Karpas-422 (cell line): ENCODE measurements at regions not wholly inside any gene's neighbourhood (a gene's known extent, or its start where the extent isn't known, plus 50 kb on each side); places are given as distances from the start of the nearest gene placed in this dataset.
A peak's percentile ranks its signal among the peaks of the same experiment; 100 is the strongest.

ENCODE experiments used
- DNase-seq: peaks from one replicate; pipeline ENCODE4 v3.0.0-alpha.2; 2015
- H2AFZ ChIP-seq: fragments of 200-600 bp; sonication (generic); 2 replicates; pipeline ENCODE4 v1.6.1; 2014; ENCODE audit warnings: antibody characterized with exemption, low read length, mixed read lengths
- H3K27ac ChIP-seq: fragments of 200-600 bp; sonication (generic); 2 replicates; pipeline ENCODE4 v1.5.1; 2014; ENCODE audit warnings: mild to moderate bottlenecking, low read length, moderate library complexity
- H3K27me3 ChIP-seq: fragments of 200-600 bp; sonication (generic); 2 replicates; pipeline ENCODE4 v1.6.1; 2014; ENCODE audit warnings: low read length, mixed read lengths
- H3K36me3 ChIP-seq: fragments of 200-600 bp; sonication (generic); 2 replicates; pipeline ENCODE4 v1.6.1; 2014; ENCODE audit warnings: low read length, mixed read lengths; ENCODE audit not compliant: insufficient read depth
- H3K4me1 ChIP-seq: fragments of 200-600 bp; sonication (generic); 2 replicates; pipeline ENCODE4 v1.6.1; 2014; ENCODE audit warnings: mild to moderate bottlenecking, low read length, mixed read lengths
- H3K4me2 ChIP-seq: fragments of 200-600 bp; sonication (generic); 2 replicates; pipeline ENCODE4 v1.6.1; 2014; ENCODE audit warnings: low read length, low read depth, mild to moderate bottlenecking; ENCODE audit not compliant: poor library complexity, severe bottlenecking
- H3K4me3 ChIP-seq: fragments of 200-600 bp; sonication (generic); 2 replicates; pipeline ENCODE4 v1.5.1; 2014; ENCODE audit warnings: mild to moderate bottlenecking, antibody characterized with exemption, low read length, mixed read lengths
- H3K79me2 ChIP-seq: fragments of 200-600 bp; sonication (generic); 2 replicates; pipeline ENCODE4 v1.6.1; 2014; ENCODE audit warnings: mild to moderate bottlenecking, low read length, mixed read lengths
- H3K9ac ChIP-seq: fragments of 200-600 bp; sonication (generic); 2 replicates; pipeline ENCODE4 v1.6.0; 2014; ENCODE audit warnings: low read length
- H3K9me2 ChIP-seq: fragments of 200-600 bp; sonication (generic), shearing (Covaris generic); replicated peaks from 2 replicates; pipeline ENCODE4 v1.6.0; 2014; ENCODE audit warnings: mild to moderate bottlenecking, low read length, moderate library complexity; ENCODE audit not compliant: insufficient read depth
- H3K9me3 ChIP-seq: fragments of 300-700, 200-600 bp; sonication (generic); 2 replicates; pipeline ENCODE4 v1.6.1; 2014; ENCODE audit warnings: low read length, mixed read lengths
- H4K20me1 ChIP-seq: fragments of 200-600 bp; sonication (generic); 2 replicates; pipeline ENCODE4 v1.6.1; 2014; ENCODE audit warnings: mild to moderate bottlenecking, antibody characterized with exemption, low read length, low read depth; ENCODE audit not compliant: insufficient read depth

- H3K9ac ChIP-seq, result no peak overlapping the region
Measured at GRCh38 chr9:79011461-79011860, 560.3 kb upstream of the TLE4 start.

GRCh38 chr9:79012561-79012960, 559.2 kb upstream of the TLE4 start:
- H3K27ac ChIP-seq, result no peak overlapping the region
- no peaks in the 10 kb centered on the region for H3K9me3 ChIP-seq
- no peak overlapping the region for H3K4me3 ChIP-seq
- no peaks in the 10 kb centered on the region for H4K20me1 ChIP-seq
- no peak overlapping the region for H2AFZ ChIP-seq
- H3K36me3 ChIP-seq, result no peaks in the 10 kb centered on the region
- DNase-seq, result peak; percentile 14
- H3K4me2 ChIP-seq, result no peak overlapping the region
- no peaks in the 10 kb centered on the region for H3K4me1 ChIP-seq
- no peaks in the 10 kb centered on the region for H3K9me2 ChIP-seq
- H3K79me2 ChIP-seq, result no peaks in the 10 kb centered on the region
- H3K27me3 ChIP-seq, result 0 out of 2 replicates have a peak, but pooled peaks cover 3% of the 10 kb centered on the region
- no peak overlapping the region for H3K9ac ChIP-seq

More at GRCh38 chr9:79011461-79011860, 560.3 kb upstream of the TLE4 start:
- H3K79me2 ChIP-seq, result no peaks in the 10 kb centered on the region
- H3K4me1 ChIP-seq, result no peaks in the 10 kb centered on the region
- H3K27ac ChIP-seq, result no peak overlapping the region
- H3K9me3 ChIP-seq, result no peaks in the 10 kb centered on the region
- no peaks in the 10 kb centered on the region for H3K9me2 ChIP-seq
- no peak for DNase-seq
- no peak overlapping the region for H2AFZ ChIP-seq
- H3K27me3 ChIP-seq, result 0 out of 2 replicates have a peak, but pooled peaks cover 3% of the 10 kb centered on the region
- no peaks in the 10 kb centered on the region for H4K20me1 ChIP-seq
- no peak overlapping the region for H3K4me2 ChIP-seq
- no peak overlapping the region for H3K4me3 ChIP-seq
- H3K36me3 ChIP-seq, result no peaks in the 10 kb centered on the region

GRCh38 chr9:79013715-79014610, 557.8 kb upstream of the TLE4 start:
- no peak overlapping the region for H2AFZ ChIP-seq
- H3K9me3 ChIP-seq, result no peaks in the 10 kb centered on the region
- no peak overlapping the region for H3K9ac ChIP-seq
- H4K20me1 ChIP-seq, result no peaks in the 10 kb centered on the region
- H3K36me3 ChIP-seq, result no peaks in the 10 kb centered on the region
- no peak overlapping the region for H3K4me2 ChIP-seq
- 0 out of 2 replicates have a peak, but pooled peaks cover 3% of the 10 kb centered on the region for H3K27me3 ChIP-seq
- no peaks in the 10 kb centered on the region for H3K9me2 ChIP-seq
- no peak overlapping the region for H3K4me3 ChIP-seq
- no peaks in the 10 kb centered on the region for H3K79me2 ChIP-seq
- DNase-seq, result peak; percentile 19
- H3K27ac ChIP-seq, result no peak overlapping the region
- no peaks in the 10 kb centered on the region for H3K4me1 ChIP-seq

- Histone ChIP-seq H4K20me1 (no peaks in the 10 kb centered on the region), H3K4me3 (no peak overlapping the region), H3K9me3 (no peaks in the 10 kb centered on the region), H3K79me2 (no peaks in the 10 kb centered on the region), H3K36me3 (no peaks in the 10 kb centered on the region), H3K4me1 (no peaks in the 10 kb centered on the region), H3K27me3 (0 out of 2 replicates have a peak, but pooled peaks cover 3% of the 10 kb centered on the region), H3K27ac (no peak overlapping the region), H3K9me2 (no peaks in the 10 kb centered on the region), H3K9ac (no peak overlapping the region), H2AFZ (no peak overlapping the region), H3K4me2 (no peak overlapping the region)
- DNase-seq, result no peak
Measured at GRCh38 chr9:79014929-79015699, 556.7 kb upstream of the TLE4 start.

GRCh38 chr9:79015951-79016350, 555.8 kb upstream of the TLE4 start:
- Histone ChIP-seq H3K9ac (no peak overlapping the region), H3K79me2 (no peaks in the 10 kb centered on the region), H3K27me3 (no peaks in the 10 kb centered on the region), H3K4me3 (no peak overlapping the region), H3K4me1 (no peaks in the 10 kb centered on the region), H3K36me3 (no peaks in the 10 kb centered on the region), H2AFZ (no peak overlapping the region), H3K27ac (no peak overlapping the region), H4K20me1 (no peaks in the 10 kb centered on the region), H3K9me3 (no peaks in the 10 kb centered on the region), H3K4me2 (no peak overlapping the region), H3K9me2 (no peaks in the 10 kb centered on the region)
- no peak for DNase-seq

- no peaks in the 10 kb centered on the region for H3K9me3 ChIP-seq
- H3K4me2 ChIP-seq, result no peak overlapping the region
- H3K27ac ChIP-seq, result no peak overlapping the region
- H3K9me2 ChIP-seq, result no peaks in the 10 kb centered on the region
- H2AFZ ChIP-seq, result no peak overlapping the region
- no peaks in the 10 kb centered on the region for H3K27me3 ChIP-seq
- H3K4me3 ChIP-seq, result no peak overlapping the region
- H3K36me3 ChIP-seq, result no peaks in the 10 kb centered on the region
- DNase-seq, result no peak
- H4K20me1 ChIP-seq, result no peaks in the 10 kb centered on the region
- H3K4me1 ChIP-seq, result no peaks in the 10 kb centered on the region
- no peaks in the 10 kb centered on the region for H3K79me2 ChIP-seq
- H3K9ac ChIP-seq, result no peak overlapping the region
Measured at GRCh38 chr9:79020276-79020675, 551.5 kb upstream of the TLE4 start.

- DNase-seq, result no peak
- H3K9me2 ChIP-seq, result no peaks in the 10 kb centered on the region
- H2AFZ ChIP-seq, result no peak overlapping the region
- no peak overlapping the region for H3K9ac ChIP-seq
- H3K27ac ChIP-seq, result no peak overlapping the region
- H3K4me2 ChIP-seq, result no peak overlapping the region
- no peak overlapping the region for H3K4me3 ChIP-seq
- no peaks in the 10 kb centered on the region for H4K20me1 ChIP-seq
- no peaks in the 10 kb centered on the region for H3K4me1 ChIP-seq
- no peaks in the 10 kb centered on the region for H3K79me2 ChIP-seq
- H3K36me3 ChIP-seq, result no peaks in the 10 kb centered on the region
- no peaks in the 10 kb centered on the region for H3K9me3 ChIP-seq
- no peaks in the 10 kb centered on the region for H3K27me3 ChIP-seq
Measured at GRCh38 chr9:79021084-79021483, 550.7 kb upstream of the TLE4 start.

- H3K4me3 ChIP-seq, result no peak overlapping the region
- H3K9me2 ChIP-seq, result no peaks in the 10 kb centered on the region
- H2AFZ ChIP-seq, result no peak overlapping the region
- H3K27ac ChIP-seq, result no peak overlapping the region
- H3K36me3 ChIP-seq, result no peaks in the 10 kb centered on the region
- H3K79me2 ChIP-seq, result no peaks in the 10 kb centered on the region
- H3K4me2 ChIP-seq, result no peak overlapping the region
- H3K4me1 ChIP-seq, result no peaks in the 10 kb centered on the region
- DNase-seq, result no peak
- no peak overlapping the region for H3K9ac ChIP-seq
- H3K27me3 ChIP-seq, result no peaks in the 10 kb centered on the region
- H3K9me3 ChIP-seq, result no peaks in the 10 kb centered on the region
- no peaks in the 10 kb centered on the region for H4K20me1 ChIP-seq
Measured at GRCh38 chr9:79023134-79023580, 548.6 kb upstream of the TLE4 start.
